Stimulated activated CD4-positive, alpha-beta T cell treated with anti-CD3 and anti-CD28 coated beads, Interleukin-15, amount 100 ng/mL, for 1 hour (primary cell): ENCODE measurements at regions not wholly inside any gene's neighbourhood (a gene's known extent, or its start where the extent isn't known, plus 50 kb on each side); places are given as distances from the start of the nearest gene placed in this dataset.
"Not testable (repeated sequence)": the region's sequence is repeated elsewhere in the genome, so short reads cannot be mapped to it uniquely, and the experiment has no call there.

Experiments
- DNase-seq, 2 donors: peaks; one replicate each; pipeline ENCODE4 v3.0.0-alpha.2; 2020; ENCODE audit warnings: low read depth in 1 of 2, low spot score in 1 of 2

DNA sequence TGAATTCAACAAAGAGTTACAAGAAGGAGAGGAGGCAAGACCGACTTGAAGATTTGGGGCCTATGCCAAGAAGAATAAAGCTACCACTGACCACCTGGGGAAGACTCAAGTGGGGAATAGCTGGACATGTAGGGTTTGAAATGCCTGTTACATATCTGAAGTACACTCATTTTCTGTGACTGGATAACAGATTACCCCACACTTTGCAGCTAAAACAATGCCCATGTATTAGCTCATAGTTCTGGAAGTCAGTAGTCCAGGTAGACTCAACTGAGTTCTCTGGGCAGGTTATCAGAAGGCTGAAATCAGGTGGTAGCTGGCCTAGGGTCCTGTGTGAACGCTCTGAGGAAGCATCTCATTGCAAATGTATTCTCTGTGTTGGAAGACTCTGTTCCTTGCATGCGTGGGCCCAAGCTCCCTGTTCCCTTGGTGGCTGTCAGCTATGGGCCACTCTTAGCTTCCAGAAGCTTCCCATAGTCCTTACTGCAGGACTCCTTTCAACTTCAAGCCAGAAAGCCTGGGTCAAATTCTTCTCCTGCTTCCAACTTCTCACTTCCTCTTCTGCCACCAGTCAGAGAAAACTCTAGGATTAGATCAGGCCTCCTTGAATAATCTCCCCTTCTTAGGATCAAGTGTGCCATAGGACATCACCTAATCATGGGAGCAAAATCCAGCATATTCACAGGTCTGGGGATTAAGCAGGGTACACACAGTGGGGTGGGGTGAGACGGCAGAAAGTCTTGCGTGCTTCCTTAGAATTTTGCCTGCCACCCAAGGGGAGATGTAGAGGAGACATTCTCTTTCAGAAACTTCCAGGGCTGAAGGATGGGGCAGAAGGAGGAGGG lies 187.8 kb downstream of the SHQ1 start:
- no peak for DNase-seq

DNA sequence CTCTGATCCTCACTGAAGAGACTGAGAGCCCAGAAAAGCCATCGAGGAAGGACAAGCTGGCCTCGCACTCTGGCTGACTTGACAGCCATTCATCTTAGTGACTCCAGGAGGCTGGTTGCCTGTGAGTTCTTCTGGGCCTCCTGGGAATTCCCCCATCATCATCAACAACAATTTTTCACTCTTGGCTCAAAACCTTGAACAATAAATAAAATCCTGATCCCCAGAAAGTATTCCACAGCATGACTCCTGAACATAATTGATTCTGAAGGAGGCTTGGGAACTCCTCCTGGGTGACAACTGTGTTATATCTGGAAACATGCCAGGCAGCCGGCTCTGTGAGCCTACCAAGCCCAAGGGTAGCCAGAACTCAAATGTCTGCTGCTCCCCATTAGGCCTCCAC lies 188.6 kb downstream of the SHQ1 start:
- DNase-seq = no peak

DNA sequence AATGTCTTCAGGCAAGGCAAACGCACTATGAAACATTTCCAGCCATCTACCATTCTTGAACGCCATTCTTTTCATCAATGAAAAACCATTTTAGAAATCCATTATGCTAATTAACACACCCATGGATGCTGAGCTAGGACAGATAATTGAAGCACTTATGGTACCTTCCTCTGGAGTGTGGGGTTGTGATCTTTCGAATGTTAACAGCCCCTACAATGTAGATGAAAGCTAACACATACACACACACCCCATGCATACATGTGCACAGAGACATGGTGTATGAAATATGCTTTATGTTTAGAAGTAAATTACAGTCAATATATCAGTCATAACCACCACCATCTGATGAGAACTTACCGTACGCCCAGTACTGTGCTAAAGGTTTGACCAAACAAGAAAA lies 189.1 kb downstream of the SHQ1 start:
- no peak for DNase-seq

DNA sequence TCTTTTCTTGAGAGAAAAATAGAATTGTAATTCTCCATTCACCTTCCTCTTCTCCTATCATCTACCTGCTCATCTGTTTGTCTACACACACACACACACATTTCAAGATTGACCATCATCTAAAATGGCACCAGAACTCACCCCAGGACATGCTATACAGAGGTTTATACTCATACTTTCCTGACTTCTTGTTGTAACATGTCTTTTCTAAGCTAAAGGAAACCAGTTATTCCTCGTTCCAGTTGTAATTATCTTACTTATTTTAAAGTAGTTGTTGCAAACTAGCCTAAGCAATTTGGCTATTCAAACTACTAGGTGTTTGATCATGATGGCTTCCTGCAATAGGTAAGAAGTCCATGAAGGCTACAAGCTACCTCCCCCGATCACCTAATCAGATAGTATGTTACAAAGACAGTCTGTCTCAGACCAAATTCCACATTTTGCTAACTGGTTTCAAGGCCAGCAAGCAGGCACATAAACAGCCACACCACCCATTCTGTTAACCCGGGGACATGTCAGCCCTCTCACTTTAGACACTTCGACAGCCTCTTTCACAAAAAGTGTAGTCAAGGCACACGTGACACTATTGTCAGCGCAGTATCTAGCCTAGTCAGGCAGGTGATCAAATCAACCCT lies 189.7 kb downstream of the SHQ1 start:
- no peak for DNase-seq

DNA sequence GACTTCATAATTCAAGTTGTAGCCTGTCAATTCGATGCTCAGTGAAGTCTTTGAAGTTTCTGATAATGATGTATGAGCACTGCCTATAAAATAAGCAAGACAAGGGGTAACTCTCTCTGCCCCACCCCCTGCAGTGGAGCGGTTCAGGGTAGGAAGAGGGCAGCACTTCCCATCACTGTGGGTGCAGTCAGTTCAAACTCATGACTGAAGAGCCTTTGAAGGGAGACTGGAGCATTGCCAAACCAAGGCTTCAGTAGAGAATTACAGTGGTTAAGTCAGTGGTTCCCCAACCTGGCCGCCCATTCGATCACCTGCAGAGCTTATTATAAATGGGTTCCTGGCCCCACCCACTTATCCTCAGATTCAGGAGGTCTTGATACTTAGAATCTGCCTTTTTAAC lies 190.6 kb downstream of the SHQ1 start:
- DNase-seq = no peak

DNA sequence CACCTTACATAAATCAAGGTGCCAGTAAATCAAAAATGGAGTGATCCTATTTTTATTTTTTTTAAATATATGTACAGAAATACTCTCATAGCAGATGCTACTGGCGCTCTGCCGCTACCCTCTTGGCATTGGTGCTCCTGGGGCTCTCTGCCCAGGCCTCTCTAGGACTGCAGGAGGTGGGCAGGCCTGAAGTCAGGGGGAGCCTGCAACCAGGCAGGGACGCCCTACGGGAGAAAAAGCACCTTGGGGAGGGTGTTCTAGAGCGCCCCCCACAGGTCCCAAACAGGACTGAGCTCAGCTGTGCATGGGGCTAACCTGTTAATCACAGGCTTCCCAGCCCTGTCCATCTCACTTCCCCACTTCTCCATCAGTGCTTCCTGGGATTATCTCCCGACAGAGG lies 192.5 kb downstream of the SHQ1 start:
- DNase-seq = no peak

DNA sequence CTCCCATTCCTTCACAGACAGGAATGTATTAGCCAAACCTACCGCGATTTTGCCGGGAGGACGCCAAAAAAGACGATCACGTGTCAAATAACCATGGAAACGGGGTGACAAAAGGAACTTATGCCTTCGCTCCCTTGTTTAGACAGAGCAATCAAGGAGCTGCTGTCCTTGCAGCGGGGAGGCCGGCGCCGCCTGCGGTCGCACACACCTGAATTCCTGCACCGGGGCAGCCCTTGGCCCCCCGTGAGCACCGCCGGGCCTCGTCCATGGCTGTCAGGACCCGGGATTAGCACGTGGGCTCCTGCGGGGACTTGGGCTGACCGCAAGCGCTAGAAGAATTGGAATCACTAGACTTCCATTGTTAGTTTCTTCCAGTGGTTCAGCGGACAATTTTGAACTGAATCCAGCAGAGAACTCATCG lies 193.1 kb downstream of the SHQ1 start:
- DNase-seq = no peak

DNA sequence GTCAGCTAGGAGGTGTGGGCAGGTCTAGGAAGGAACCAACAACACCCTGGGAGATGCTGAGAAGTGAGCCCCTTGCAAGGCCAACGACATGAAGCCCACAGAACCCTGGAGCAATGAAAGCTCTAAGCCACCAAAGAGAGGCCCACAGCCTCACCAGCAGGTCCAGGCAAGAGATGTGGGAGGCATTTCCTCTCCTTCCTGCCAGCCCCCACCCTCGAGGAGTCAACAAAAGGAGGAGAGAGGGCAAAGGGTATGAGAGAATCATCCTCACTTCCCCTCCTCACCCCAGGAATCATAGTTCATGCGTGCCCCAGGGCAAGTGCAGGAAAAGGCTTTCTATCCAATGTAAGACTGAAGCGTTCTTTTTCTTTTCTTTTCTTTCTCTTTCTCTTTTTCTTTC lies 195.8 kb downstream of the SHQ1 start:
- no peak for DNase-seq

DNA sequence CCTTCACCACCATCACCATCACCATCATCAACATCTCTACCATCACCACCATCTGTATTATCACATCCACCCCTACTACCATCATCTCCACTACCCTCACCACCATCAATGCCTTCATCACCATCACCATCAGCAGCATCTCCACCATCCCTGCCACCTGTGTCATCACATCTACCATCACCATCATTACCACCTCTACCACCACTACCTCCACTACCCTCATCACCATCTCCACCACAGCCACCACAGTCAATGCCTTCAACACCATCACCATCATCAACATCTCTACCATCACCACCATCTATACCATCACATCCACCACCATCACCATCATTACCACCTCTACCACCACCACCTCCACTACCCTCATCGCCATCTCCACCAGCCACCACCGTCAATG lies 196.7 kb downstream of the SHQ1 start:
- DNase-seq = no peak

DNA sequence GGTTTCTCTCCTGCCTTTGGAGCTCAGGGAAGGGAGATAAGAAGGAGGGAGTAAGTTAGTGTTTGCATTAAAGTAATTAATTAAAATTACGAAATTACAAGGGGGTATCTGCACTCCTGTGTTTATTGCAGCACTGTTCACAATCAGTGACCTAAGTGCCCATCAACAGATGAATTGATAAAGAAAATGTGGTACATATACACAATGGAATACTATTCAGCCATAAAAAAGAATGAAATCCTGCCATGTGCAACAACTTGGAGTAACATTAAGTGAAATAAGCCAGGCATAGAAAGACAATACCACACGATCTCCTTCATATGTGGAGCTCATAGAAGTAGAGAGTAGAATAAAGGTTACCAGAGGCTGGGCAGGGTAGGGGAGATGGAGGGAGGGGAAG lies 202.0 kb downstream of the SHQ1 start:
- no peak for DNase-seq

DNA sequence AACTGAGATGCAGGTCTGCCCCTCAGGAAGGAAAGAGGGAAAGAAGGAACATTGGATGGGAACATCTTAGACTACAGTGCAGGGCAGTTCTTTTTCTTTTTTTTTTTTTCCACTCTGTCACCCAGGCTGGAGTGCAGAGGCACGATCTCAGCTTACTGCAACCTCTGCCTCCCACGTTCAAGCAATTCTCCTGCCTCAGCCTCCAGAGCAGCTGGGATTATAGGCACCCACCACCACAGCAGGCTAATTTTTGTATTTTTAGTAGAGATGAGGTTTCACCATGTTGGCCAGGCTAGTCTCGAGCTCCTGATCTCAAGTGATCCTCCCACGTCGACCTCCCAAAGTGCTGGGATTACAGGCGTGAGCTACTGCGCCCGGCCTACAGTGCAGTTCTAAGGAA lies 204.6 kb downstream of the SHQ1 start:
- DNase-seq = not testable (repeated sequence)

DNA sequence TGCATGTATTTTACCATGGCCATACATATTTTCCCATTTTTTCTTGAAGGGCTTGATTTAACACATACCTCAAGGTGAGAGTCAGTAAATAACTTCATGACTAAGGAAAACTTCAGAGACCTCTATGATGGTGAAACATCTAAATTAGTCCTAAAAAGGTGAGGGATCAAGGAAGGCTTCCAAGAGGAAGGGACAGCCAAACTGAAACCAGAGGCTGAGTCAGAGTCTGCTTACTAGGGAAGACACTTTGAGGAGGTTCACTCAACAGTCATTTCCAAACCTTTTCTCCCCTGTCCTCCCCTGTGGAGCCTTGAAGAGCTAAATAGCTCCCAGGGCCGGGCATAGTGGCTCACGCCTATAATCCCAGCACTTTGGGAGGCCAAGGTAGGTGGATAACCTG lies 206.6 kb downstream of the SHQ1 start:
- no peak for DNase-seq

DNA sequence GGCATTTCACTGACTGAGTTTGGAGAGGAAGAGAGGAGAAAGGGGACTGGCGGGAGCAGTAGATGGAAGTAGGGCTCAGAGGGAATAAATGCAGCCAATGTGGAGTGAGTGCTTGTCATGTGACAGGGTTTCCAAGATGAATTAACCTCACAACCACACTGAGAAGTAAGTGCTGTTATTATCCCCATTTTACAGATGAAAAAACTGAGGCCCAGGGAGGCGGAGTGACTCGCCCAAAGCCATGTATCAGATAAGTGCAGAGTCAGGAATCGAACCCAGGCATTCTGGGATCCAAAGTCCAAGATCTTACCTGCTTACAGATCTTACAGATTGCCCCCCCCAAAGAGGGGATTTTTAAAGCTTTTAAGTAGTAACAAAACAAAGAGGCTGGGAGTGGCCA lies 207.2 kb downstream of the SHQ1 start:
- DNase-seq = no peak

DNA sequence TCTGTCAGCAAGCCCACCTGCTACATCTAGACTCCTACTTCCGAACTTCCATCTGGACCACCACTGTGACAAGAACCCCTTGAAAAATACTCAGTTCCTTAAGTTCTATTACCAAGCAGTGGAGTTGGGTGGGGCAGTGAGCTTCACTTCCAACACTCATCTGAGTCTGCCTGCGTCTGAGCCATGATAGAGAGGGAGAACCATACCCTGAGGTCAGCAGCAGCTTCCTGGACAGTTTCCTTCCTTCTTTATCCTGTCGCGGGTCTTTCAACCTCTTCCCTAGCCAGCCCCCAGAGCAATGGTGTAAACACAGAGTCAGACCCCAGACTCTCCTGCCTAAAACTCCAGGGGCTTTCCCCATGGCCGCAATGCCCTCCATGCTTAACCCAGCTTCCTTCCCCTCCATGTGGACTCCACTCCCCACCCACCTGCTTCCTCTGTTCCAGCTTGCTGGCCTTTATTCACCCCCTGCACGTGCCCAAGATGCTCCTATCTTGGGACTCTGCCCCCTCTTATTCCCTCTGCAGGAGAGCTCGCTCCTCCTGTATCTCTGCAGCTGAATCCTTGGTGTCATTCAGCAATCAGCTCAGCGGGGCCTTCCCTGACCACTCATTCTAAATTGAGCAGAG lies 211.2 kb downstream of the SHQ1 start:
- DNase-seq = no peak

DNA sequence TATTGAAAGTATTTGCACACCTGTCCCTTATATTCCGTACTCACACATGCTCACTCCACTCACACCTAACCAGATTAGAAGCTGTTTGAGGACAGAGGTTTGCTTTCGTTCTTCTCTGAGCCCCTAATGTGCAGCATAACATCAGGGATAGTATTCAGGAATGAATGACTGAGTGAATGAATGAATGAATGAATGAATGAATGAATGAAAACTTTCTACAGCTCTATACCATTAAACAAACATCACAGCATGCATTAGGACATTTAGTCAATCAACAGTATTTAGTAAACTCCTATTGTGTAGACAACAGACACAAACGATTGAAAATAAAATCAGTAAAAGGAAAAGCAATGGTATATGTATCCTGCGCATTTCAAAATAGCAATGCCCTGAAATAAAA lies 212.7 kb downstream of the SHQ1 start:
- no peak for DNase-seq

DNA sequence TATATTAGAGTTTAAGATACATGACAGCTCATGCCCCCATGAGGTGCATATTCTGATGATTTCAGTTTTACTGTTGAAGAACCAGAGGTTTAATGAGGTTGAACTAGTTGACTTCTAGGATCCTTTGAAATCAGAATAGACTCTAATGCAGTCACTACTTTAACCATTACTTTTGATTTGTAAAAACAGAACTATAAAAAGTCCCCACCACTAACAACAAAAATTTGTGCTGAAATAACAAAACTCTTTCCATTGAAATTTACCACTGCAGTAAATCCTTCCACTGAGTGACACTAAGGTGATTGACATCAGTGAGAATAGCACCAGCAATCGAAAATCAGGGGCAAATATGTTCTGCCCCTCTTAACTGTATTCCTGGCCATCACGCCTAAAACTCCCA lies 214.1 kb downstream of the SHQ1 start:
- DNase-seq = no peak

DNA sequence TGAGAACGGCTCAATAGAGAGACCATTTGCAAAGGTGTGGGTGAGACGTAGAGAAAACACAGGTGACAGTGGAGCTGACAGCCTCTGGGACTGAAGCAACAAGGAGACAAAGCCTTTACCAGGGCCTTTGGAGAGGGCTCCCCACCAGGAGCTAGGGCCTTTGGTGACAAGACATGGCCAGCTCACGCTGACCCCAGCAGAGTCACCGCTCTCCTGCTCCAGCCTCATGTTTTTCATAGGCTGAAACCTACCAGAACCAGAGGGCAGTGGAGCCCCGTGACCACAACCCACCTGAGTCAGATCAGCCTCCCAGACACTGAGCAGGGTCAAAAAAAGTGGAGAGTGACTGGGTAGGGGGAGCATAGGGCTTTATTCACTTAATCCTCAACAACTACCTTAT lies 214.7 kb downstream of the SHQ1 start:
- no peak for DNase-seq

DNA sequence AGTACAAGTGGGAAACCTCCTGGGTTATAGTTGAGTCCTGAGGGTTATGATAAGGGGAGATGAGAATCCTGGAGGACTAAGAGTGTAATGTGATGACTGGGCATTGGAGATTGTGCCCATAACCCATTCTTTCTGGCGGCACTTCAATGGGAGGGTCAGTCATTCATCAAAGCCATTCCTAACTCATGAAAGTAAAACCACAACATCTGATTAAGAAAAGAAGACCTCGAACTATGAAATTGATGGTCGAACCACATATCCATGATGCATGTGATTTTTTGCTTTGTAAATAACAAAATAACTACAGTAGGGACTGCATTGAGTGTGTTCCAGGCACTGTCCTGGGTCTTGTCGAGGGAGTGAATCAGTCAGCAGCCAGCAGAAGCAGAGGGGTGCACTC lies 215.1 kb downstream of the SHQ1 start:
- no peak for DNase-seq

DNA sequence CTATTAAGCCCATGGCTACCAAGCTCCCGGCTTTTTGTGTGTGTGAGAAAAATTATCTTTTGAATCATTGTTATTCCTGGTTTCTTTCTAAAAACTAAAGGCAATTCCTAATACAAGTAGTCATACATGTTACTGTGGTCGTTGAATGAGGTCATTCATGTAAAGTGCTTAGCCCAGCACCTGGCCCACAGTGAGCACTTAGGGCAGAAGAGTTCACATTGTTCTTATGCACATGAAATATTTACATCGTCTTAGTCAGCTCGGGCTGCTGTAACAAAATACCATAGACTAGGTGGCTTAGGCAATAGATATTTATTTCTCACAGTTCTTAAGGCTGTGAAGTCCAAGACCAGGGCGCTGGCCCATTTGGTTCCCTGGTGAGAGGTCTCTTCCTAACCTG lies 216.1 kb downstream of the SHQ1 start:
- no peak for DNase-seq

DNA sequence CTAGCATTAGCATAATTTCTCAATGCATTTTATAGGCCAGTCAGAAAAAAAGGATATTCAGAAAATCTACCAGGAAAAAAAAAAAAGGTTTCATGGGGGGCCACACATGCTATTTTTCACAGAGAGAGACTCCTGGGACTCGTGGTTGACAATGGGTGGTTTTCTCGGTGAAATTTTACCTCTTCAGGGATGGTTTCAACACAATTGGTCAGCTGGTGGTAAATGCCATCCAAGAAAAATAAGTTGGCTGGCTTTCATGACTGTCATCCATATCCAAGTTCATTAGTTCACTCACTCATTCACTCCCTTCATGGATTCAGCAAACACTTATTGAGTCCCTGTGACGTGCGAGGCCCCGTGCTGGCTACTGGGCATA lies 217.3 kb downstream of the SHQ1 start:
- no peak for DNase-seq

DNA sequence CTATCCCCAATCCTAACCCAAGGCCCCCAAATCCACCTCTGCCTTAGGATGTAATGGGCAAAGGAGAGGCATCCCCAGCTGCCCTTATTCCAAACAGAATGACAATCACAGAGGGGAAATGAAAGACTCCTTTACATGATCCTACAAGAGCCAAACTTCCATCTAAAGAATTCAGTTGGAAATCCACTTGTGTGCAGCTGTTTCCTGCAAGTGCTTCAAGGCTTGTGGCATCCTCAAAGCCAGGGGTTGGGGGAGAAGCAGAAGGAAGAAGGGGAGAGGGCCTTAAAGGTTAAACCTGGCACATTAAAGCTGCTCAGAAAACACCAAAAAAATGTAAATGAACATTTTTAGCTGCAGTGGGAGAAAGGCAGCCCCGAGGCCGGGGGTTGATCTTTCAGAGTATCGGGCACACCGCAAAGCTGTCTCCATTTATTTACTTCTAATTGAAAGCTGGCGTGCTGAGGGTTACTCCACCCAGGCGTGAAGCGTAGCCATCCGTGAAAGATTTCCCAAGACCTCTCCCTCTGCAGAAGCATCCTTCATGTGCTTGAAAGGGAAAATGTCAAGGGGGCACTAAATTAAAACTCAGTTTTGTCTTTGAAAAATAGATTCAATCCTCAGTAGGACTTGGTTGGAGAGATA lies 217.8 kb downstream of the SHQ1 start:
- DNase-seq = no peak

DNA sequence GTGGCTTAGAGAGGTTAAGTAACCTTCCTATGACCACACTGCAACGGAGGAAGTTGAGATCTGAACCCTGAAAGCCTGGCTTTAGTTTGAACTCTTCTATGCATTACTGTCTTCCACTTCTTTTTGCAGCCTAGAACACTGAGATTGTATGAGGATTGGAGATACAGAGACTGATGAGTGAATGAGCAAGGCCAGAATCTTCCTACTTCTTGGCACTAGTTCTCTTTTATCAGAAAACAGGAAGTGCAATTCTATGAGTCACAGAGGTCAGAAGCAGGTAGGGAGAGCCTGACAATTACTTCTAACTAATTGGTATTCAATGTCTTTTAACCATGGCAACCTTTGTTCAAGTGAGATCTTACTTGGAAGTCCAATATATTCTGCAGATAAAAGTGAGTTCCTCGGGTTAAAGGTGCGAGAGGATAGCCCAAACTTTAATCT lies 219.0 kb downstream of the SHQ1 start:
- no peak for DNase-seq
